ENCODE measurements at regions not wholly inside any gene's neighbourhood (a gene's known extent, or its start where the extent isn't known, plus 50 kb on each side); places are given as distances from the start of the nearest gene placed in this dataset.
"Not testable (repeated sequence)": the region's sequence is repeated elsewhere in the genome, so short reads cannot be mapped to it uniquely, and the experiment has no call there.

DNA sequence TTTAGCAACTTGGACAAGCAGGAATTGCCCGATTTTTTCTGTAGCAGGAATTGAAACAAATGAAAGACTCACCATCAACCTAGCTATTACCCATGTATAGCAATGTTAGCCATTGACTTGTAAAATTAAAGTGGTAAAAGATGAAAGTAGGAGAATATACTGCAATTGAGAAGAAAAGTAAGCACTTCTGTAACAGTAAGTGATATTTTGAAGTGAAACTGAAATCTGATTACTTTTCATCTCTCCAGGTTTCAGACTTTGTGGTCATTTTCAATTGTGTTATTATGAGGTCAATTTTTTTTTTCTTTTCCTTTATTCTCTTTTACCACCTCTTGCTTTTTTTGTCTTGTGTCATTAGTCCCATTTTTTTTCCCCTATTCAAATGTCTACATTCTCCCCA is 1078.2 kb downstream of the ZPLD1 start:
- DNase-seq = no peak

DNA sequence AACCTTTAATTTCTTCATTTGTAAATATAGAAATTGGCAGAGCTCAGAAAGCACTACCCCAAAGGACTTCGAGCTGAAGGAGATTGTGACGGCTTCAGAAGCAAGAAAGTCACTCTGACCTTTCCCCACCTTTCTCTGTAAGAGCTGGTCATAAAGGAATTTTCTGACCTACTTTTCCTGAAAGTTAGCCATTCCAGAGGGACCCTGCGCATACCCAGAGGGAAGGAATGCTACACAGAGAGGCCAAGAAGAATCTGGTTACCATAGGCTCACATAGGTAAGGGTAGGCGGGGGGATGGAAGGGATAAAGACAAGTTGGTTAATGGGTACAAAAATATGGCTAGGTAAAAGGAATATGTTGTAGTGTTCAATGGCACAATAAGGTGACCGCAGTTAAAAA is 1080.3 kb downstream of the ZPLD1 start:
- DNase-seq = no peak

DNA sequence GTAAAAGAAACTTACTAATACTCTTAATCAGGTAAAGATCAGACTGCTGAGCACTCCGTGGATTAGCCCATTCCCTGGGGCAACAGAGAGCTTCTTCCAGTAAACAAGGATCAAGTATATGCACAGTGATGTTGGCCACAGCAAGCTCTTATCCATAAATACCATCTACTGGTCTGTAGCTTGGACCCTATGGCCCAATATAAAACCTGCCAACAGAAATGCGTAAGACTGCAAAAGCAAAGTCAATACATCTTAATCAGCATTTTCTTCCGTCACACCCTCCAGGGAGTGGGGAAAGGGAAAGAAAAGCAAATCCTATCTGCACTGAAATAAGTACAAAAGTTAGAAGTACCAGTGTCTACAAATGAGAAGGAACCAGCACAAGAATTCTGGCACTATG is 1082.1 kb downstream of the ZPLD1 start:
- no peak for DNase-seq

DNA sequence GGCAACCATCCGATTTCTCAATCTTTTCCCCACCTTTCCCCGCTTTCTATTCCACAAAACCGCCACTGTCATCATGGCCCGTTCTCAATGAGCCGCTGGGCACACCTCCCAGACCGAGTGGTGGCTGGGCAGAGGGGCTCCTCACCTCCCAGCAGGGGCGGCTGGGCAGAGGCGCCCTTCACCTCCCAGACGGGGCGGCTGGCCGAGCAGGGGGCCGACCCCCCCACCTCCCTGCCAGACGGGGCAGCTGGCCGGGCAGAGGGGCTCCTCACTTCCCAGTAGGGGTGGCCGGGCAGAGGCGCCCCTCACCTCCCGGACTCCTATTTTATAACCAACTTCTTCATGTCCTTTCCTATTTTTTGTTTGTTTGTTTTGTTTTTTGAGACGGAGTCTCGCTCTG is 1096.5 kb downstream of the ZPLD1 start:
- not testable (repeated sequence) for DNase-seq

DNA sequence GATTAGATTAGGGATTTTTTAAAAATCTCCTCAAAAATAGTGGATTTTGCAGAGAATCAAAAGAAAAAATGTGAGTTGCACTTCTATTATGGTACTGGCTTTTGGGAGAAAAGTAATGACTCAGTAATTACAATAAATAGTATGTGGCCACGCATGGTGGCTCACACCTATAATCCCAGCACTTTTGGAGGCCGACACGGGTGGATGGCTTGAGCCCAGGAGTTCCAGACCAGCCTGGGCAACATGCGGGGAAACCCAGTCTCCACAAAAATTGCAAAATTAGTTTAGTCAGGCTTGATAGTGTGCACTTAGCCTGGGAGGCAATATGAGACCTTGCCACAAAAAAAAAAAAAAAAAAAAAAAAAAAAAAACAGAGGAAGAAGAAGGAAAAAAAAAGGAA is 1098.2 kb downstream of the ZPLD1 start:
- DNase-seq = no peak

DNA sequence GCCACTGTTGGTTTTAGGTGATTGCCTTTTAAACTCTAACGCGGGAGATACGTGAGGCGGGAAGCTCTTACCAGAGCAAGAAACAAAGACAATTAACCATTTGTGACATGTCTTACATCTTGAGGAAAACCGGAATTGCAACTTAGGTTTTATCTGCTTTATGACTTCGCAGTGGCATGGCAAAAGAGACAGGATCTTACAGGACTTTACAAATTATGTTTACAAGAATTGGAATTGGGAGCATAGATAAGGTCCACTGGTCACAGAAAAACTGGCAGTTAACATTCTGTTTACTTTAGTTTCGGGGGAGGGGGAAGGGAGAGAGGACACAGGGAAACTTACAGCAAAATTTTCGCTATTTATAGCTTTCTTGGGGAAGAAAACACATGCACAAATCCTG is 1119.6 kb downstream of the ZPLD1 start:
- no peak for DNase-seq

DNA sequence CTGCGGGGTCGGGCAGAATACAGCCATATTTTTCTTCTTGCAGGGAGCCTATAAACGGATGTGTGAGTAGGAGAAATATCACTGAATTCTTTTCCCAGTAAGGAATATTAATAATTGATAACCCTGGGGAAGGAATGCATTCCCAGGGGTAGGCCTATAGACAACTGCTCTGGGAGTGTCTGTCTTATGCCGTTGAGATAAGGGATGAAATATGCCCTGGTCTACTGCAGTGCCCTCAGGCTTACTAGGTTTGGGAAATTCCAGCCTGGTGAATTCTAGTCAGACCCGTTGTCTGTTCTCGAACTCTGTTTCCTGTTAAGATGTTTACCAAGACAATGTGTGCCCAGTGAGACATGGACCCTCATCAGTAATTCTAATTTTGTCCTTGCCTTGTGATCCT is 1129.3 kb downstream of the ZPLD1 start:
- not testable (repeated sequence) for DNase-seq

DNA sequence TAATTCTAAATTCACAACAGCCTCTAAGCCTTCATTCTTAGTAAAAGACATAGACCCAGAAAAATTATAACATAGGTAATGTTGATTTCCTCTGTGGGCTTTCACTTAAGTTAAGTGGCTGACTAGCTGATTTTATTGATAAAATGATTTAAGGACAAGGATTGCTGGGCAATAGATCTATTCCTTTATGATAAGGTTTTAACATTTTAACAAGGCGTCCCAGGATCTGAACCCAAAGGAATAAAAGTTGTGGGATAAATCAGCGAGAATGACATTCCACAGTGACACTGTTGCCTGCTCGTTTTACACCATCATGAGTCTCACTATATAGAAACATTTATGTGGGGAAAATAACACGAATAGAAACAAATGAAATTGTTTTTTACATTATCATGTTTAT is 1151.0 kb downstream of the ZPLD1 start:
- DNase-seq = no peak

DNA sequence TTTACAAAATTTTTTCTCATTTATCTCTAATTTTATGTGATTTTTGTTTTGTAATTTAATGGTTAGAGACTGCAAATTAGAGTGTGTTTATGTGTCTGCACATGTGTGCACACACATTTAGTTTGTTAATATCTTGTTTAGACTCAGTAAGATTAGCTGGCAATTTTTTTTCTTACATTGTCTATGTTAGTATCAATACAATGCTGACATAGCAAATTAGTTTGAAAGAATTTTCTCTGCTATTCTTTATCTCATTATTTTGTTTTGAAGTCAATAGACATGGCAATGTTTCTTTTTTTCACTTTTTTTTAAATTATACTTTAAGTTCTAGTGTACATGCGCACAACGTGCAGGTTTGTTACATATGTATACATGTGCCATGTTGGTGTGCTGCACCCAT is 1155.0 kb downstream of the ZPLD1 start:
- no peak for DNase-seq

DNA sequence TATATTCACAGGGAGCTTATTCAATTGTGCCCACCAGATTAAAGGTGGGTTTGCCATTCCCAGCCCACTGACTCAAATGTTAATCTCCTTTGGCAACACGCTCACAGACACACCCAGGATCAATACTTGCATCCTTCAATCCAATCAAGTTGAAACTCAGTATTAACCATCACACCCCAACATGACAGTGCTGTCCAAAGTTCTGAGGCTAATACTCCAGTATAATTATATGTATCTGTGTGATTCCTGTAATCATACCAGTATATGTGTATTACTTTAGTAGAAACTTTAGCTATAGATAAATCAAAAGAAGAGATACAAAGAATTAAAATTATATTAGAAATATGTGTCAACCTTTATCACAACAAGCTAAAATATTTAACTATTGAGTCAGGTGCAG is 1166.0 kb downstream of the ZPLD1 start:
- DNase-seq = no peak

DNA sequence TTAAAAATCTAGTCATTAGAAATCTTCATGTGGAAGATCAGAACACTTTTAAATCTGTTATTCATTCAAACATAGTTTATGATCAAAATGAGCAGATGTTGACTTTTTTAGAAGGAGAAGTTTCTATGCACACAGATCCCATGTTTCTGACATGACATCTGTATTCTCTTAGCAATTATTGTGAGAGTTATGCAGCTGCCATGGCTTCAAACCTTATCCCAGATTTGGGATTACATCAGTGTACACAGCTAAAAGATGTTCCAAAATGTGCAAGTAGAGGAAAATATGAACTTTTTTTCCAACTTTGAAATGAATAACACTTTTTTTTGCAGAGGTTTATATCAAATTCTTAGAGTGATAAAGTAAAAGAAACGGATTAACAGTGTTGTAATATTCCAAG is 1166.9 kb downstream of the ZPLD1 start:
- DNase-seq = no peak

DNA sequence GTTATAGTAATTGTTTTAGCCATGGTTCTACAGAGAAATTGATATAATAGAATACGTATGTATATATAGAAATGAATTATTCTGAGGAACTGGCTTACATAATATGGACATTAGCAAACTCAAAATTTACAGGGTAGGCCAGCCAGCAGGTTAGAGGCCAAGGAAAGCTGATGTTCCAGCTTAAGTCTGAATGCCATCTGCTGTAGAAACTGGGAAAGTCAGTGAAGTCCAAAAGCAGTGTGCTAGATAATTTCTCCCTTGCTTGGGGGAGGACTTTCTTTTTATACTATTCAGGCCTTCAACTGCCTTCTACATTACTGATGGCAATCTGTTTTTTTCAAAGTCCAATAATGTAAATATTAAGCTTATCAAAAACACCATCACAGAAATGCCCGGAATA is 1174.7 kb downstream of the ZPLD1 start:
- DNase-seq = no peak

DNA sequence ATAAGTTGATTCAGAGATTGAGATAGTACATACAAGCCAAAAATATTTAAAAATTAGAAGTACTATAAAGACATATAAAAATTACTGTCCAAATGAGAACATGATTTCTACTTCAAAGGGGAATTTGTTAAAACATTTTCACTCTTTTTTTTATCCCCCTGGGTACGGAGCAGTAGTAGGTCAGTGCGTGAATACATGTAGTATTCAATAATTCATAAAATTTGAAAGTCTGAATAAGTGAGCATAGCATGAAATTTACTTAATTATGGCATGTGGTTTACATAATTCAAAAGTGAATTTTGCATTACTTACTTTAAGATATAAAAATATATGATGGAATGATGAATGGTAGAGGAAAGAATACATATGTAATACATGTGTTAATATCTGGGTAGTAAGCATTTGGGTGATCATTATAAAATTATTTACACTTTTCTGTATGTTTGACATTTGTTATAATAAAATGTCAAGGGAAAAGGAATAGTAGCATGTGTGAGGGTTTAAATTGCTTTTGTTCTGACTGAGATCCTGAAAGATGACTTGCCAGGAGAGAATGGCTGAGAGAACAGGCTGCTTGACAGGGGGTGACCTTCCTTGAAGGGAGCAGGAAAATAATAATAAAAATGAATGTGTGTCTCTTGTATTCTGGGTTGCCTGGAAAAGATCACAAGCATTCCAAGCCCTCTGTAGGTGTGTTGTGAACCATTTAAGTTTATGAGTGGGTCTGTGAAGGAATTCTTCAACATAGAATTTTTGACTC is 1178.8 kb downstream of the ZPLD1 start:
- DNase-seq = no peak

DNA sequence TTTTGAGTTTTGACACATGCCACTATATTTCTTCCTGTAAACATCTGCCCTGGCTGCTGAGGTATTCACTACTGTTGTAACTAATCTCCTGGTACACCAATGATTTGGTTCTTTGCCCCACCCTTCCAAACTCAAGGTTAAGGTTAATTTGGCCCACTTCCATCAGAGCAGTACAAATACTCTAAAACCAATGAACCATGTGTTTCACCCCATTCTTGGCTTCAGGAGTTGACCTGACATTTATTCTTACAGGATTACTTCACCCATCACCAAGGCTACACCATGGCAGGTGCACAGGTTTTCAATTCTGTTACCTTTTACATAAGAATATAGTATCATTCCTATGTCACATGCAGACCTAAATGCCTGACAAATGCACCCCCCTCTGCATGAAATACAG is 1179.9 kb downstream of the ZPLD1 start:
- DNase-seq = no peak

DNA sequence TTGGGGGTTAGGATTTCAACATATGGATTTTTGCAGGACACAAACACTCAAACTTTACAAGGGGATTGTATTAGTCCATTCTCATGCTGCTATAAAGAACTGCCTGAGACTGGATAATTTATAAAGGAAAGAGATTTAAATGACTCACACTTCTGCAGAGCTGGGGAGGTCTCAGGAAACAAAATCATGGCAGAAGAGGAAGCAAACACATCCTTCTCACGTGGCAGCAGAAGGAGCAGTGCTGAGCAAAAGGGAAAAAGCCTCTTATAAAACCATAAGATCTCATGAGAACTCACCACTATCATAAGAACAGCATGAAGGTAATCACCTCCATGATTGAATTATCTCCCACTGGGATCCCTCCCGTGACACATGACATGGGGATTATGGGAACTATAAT is 1183.1 kb downstream of the ZPLD1 start:
- no peak for DNase-seq

DNA sequence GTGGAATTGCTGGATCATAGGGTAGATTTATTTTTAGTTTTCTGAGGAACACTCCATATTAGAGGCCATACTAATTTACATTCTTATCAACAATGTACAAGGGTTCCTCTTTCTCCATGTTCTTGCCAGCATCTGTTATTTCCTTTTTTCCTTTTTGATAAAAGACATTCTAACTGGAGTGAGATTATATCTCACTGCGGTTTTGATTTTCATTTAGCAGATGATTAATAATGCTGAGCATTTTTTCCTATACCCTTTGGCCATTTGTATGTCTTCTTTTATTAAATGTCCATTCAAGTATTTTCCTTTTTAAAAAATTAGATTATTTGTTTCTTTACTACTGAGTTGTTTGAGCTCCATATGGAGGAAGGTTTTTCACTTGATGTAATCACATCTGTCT is 1189.5 kb downstream of the ZPLD1 start:
- no peak for DNase-seq

DNA sequence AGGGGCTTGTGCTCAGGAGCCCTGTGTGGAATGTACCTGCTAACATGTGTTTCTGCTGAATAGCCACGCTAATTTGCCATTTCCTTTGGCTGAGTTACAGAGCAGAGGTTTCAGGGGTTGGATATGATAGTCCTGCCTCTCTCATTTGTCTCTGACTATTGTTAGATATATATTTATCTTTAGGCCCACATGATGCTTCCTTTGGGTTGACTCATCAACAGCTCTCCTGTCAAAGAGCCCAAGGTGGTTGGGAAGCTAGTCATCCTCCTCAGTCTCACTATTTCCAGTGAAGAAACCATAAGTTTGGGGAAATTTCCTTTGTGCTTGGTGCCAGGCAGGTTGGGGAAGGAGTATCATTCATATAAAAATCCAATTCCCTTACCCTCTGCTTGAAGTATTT is 1194.6 kb downstream of the ZPLD1 start:
- DNase-seq = no peak

DNA sequence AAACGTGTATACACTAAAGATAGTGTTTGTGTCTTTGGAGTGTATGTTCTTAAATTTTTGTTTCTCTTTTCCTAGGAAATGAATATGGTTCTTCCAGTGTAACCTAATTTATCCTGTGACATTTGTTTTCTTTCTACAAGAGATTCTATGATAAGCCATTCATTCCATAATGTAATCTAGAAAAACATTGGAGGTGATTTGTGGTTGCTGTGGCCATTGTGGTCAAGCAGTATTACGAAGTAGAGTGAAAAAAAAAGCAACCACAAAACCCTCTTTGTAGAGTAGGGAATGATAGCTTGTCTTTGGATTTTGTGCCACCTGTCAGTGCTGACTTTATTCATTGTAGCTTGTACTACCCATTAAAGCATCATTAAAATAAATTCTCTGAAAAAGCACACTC is 1209.6 kb downstream of the ZPLD1 start:
- no peak for DNase-seq

DNA sequence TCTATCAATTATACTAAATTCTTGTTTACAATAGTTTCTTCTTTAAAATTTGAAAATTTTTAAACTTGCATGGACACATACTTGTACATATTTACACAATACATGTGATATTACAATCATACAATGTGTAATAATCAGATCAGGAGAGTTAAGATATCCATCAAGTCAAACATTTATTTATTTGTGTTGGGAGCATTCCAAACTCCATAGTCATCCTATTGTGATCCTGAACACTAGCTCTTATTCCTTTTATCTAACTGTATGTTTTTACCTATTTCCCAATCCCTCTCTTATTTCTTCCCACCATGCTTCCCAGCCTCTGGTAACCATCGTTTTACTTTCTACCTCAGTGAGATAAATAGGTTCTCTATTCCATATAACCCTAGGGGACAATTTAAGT is 1219.2 kb downstream of the ZPLD1 start:
- DNase-seq = no peak

DNA sequence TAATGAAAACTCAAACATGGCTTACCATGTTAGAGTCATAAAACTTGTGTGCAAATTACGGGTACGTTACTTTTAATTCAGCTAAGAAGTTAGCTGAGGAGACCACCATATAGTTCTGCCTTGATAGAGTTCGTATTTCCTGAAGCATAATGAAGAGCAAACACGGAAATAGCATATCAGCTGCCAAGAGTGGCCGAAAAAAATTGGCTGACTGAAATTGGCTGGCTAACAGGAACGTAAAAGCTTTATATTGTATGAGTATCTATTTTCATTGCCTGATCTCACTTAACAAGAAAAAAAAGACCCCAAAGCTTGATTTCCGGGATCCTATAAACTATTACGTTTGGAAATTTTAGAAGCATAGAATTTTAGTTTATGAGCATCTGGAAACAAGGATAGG is 1222.9 kb downstream of the ZPLD1 start:
- DNase-seq = no peak

DNA sequence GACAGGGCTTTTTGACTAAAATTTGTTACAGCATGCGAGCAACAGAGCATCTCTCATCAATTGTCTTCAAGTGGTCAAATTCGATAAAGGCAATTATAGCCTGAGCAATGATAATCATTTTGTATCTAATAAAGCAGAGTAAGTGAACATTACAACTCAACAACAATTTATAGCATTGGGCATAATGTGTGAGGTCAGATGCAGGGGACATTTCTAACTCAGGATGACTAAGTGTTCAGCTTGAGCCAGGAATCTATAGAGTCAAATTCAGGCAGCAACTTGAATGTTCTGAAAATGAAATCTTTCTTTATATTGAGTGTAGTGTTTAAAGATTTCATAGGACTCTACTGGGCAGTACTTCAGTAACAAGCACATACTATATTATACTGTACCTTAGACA is 1226.0 kb downstream of the ZPLD1 start:
- DNase-seq = no peak

DNA sequence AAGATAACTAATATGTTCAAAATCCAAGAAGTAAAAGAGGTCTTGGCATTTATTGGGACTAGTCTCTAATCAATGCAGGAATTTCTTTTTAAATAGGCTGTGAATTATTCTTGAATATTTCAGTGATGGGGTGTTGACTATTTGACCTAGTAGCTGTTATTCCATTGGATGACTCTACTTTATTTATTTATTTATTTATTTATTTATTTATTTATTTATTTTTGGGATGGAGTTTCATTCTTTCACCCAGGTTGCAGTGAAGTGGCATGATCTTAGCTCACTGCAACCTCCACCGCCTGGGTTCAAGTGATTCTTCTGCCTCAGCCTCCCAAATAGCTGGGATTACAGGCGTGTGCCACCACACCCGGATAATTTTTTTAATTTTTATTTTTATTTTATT is 1227.8 kb downstream of the ZPLD1 start:
- DNase-seq = no peak

DNA sequence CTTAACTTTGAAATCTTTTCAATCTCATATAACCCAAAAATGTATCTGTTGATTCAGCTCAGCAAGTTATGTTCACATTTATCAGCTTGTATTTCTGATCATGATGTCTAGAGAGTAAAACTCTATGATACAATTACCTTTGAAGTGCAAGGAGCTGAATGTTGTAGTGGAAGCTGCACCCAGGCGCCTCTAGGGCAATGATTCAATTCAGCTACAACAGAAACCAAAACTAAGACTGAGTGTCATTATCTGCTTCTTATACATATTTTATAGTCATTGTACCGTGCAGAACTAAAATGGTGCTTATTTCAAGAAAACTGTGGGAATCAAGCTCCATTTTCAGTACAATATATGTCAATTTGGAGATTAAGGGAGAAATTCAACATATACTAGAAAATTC is 1237.5 kb downstream of the ZPLD1 start:
- no peak for DNase-seq

DNA sequence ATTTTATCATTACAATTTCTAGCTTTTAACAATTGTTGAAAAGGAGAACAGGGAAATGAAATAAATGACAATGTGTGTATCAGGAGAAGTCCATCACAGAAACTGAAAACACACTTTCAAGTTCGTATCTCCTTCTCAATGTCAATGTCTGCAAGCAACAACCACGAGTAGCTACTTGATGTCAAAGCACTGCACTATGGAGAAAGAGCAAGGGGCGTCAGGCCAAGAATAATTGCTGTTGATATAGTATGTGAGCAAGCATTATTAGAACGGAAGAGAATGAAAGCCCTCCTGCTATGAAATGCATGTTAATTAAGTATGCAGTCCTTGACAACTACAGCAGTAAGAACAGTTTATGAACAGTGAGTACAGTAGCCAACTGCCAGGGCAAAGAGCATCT is 1250.1 kb downstream of the ZPLD1 start:
- no peak for DNase-seq

DNA sequence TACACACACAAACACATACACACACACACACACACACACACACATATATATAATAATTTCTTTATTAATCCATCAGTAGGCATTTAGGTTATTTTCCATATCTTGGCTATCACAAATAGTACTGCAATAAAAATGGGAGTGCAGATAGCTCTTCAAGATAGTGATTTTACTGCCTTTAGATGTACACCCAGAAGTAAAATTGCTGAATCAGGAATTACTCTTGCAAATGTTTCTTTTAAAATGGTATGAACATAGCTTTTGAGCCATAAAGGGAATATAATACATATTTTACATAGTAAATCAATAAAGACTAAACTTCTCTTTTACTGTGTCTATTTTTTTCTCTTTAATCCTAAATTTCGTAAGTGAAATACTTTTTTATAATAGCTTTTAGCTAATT is 1251.1 kb downstream of the ZPLD1 start:
- no peak for DNase-seq

DNA sequence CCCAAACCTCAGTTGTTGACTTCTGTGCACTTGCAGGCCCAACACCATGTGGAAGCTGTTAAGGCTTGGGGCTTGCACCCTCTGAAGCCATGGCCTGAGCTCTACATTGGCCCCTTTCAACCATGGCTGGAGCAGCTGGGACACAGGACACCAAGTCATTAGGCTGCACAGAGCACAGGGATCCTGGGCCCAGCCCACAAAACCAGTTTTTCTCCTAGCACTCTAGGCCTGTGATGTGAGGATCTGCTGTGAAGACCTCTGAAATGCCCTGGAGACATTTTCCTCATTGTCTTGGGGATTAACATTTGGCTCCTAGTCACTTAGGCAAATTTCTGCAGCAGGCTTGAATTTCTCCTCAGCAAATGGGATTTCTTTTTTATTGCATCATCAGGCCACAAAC is 1255.7 kb downstream of the ZPLD1 start:
- DNase-seq = no peak
